ENCODE measurements at regions not wholly inside any gene's neighbourhood (a gene's known extent, or its start where the extent isn't known, plus 50 kb on each side); places are given as distances from the start of the nearest gene placed in this dataset.
"Not testable (repeated sequence)": the region's sequence is repeated elsewhere in the genome, so short reads cannot be mapped to it uniquely, and the experiment has no call there.

DNA sequence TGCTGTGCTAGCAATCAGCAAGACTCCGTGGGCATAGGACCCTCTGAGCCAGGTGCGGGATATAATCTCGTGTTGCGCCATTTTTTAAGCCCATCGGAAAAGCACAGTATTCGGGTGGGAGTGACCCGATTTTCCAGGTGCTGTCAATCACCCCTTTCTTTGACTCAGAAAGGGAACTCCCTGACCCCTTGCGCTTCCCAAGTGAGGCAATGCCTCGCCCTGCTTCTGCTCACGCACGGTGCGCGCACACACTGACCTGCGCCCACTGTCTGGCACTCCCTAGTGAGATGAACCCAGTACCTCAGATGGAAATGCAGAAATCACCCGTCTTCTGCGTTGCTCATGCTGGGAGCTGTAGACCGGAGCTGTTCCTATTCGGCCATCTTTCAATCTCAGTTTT, 372.6 kb downstream of the CDC5L start:
- H3K36me3 Mint-ChIP-seq, H3K27ac Mint-ChIP-seq, CTCF ChIA-PET, DNase-seq, H3K4me3 Mint-ChIP-seq, ATAC-seq, H3K4me1 Mint-ChIP-seq, H3K27me3 Mint-ChIP-seq: not testable (repeated sequence)
- peaks cover 10% of the 10 kb centered on the region for H3K9me3 Mint-ChIP-seq (ENCODE audit: low read depth)

DNA sequence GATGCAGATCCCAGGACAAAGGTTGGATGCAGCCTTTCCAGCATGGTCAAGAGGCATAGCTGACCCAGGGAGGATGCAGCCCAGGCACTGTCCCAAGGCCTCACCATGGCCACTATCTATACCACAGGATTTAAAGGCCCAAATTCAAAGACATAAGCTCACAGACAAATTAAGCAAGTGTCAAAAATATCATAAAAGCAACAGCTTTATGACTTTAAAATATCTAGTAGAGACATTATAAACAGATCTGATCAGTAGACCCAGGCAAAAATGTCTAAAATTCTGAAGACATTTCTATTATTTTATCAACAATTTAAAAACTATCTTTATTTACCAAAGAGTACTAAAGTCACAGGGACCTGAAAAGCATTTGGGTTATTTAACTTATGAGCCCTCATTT, 373.5 kb downstream of the CDC5L start:
- H3K27ac Mint-ChIP-seq = no peak overlapping the region
- H3K36me3 Mint-ChIP-seq = peaks cover 3% of the 10 kb centered on the region
- no peak for ATAC-seq
- H3K4me1 Mint-ChIP-seq = no peaks in the 10 kb centered on the region
- DNase-seq = no peak
- CTCF ChIA-PET = no interaction called here
- H3K9me3 Mint-ChIP-seq (ENCODE audit: low read depth) = peaks cover 8% of the 10 kb centered on the region
- H3K27me3 Mint-ChIP-seq = no peaks in the 10 kb centered on the region
- no peak overlapping the region for H3K4me3 Mint-ChIP-seq

DNA sequence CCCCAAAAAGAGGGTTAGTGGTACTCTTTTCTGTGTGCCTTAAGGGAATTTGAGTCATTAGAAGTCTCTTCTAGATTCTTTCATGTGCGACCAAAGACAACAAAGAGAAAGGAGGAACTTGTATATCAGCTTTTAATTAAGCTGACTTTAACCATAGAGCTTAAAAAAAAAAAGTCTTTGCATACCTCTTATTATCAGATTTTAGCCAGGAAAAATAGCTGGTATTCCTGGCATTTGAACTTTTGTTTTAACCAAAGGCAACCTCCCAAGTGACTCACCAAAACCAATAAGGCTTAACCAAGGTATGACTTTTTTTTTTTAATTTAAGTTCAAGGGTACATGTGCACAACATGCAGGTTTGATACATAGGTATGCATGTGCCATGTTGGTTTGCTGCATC, 375.0 kb downstream of the CDC5L start:
- Mint-ChIP-seq H3K27ac (no peak overlapping the region), H3K9me3 (ENCODE audit: low read depth) (peaks cover 8% of the 10 kb centered on the region), H3K36me3 (peaks cover 3% of the 10 kb centered on the region), H3K4me3 (no peak overlapping the region), H3K27me3 (peaks cover 2% of the 10 kb centered on the region), H3K4me1 (no peaks in the 10 kb centered on the region)
- DNase-seq (no peak), ATAC-seq (no peak)
- CTCF ChIA-PET = no interaction called here

- CTCF ChIA-PET = no interaction called here
- H3K4me1 Mint-ChIP-seq = no peaks in the 10 kb centered on the region
- no peak overlapping the region for H3K27ac Mint-ChIP-seq
- peaks cover 10% of the 10 kb centered on the region for H3K9me3 Mint-ChIP-seq (ENCODE audit: low read depth)
- DNase-seq = no peak
- H3K36me3 Mint-ChIP-seq = peaks cover 5% of the 10 kb centered on the region
- H3K4me3 Mint-ChIP-seq = no peak overlapping the region
- ATAC-seq = no peak
- H3K27me3 Mint-ChIP-seq = peaks cover 2% of the 10 kb centered on the region
Observed at GRCh38 chr6:44771647-44772415, 384.3 kb downstream of the CDC5L start.

GRCh38 chr6:44772838-44773237, 385.3 kb downstream of the CDC5L start:
- no peak for DNase-seq
- Mint-ChIP-seq H3K4me1 (no peaks in the 10 kb centered on the region), H3K36me3 (peaks cover 5% of the 10 kb centered on the region), H3K27ac (no peak overlapping the region), H3K4me3 (no peak overlapping the region), H3K9me3 (ENCODE audit: low read depth) (peaks cover 10% of the 10 kb centered on the region), H3K27me3 (no peaks in the 10 kb centered on the region)
- CTCF ChIA-PET = no interaction called here
- no peak for ATAC-seq

DNA sequence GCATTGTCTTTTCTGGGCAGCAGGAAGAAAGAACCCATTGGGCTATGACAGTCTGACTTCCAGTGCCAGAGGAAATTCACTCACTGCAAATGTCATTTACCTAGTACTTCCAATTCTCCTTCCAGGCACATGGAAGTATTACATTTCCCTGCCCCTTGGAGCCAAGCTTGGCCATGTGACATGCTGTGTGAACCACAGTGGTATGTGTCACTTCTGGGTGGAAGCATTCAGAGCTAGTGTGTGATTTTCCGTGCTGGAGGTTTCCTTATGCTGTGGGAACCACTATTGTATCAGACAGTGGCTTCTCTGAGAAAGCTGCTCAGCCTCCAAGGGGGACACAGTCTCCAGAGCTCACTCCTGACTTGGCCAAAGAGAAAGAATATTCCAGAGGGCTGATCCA, 387.6 kb downstream of the CDC5L start:
- Mint-ChIP-seq H3K4me3 (no peak overlapping the region), H3K36me3 (peaks cover 5% of the 10 kb centered on the region), H3K27me3 (no peaks in the 10 kb centered on the region), H3K27ac (no peak overlapping the region), H3K4me1 (no peaks in the 10 kb centered on the region), H3K9me3 (ENCODE audit: low read depth) (peaks cover 10% of the 10 kb centered on the region)
- CTCF ChIA-PET = no interaction called here
- ATAC-seq (no peak), DNase-seq (no peak)

DNA sequence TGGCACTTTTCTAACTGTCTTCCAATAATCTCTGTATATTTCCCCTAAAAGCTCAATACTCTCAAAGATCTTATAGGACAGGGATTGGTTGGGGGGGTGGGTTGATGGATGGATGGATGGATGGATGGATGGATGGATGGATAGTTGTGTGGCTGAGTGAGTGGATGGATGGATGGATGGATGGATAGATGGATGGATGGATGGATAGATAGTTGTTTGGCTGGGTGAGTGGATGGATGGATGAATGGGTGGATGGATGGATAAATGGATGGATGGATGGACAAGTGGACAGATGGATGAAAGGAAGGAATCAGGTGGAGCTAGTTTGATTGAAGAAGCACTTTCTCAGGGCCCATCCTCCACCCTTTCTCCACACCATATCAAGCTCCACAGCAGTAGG, 388.8 kb downstream of the CDC5L start:
- ATAC-seq (no peak), DNase-seq (no peak)
- no peak overlapping the region for H3K27ac Mint-ChIP-seq
- H3K27me3 Mint-ChIP-seq = no peaks in the 10 kb centered on the region
- H3K4me1 Mint-ChIP-seq = no peaks in the 10 kb centered on the region
- peaks cover 10% of the 10 kb centered on the region for H3K9me3 Mint-ChIP-seq (ENCODE audit: low read depth)
- H3K4me3 Mint-ChIP-seq = no peak overlapping the region
- CTCF ChIA-PET = no interaction called here
- H3K36me3 Mint-ChIP-seq = peaks cover 5% of the 10 kb centered on the region

- no peak for DNase-seq
- H3K27ac Mint-ChIP-seq = no peak overlapping the region
- CTCF ChIA-PET = interaction anchor here (1.4 kb wide), 1 partner anchor 123 kb away, joined by 3 read pairs; no protein-coding TSS in a partner anchor
Observed at GRCh38 chr6:44778513-44778912, 391.0 kb downstream of the CDC5L start.

More at GRCh38 chr6:44778513-44778912, 391.0 kb downstream of the CDC5L start:
- no peak overlapping the region for H3K4me3 Mint-ChIP-seq
- H3K27me3 Mint-ChIP-seq = no peaks in the 10 kb centered on the region
- H3K4me1 Mint-ChIP-seq = no peaks in the 10 kb centered on the region
- ATAC-seq = no peak
- peaks cover 5% of the 10 kb centered on the region for H3K36me3 Mint-ChIP-seq
- H3K9me3 Mint-ChIP-seq (ENCODE audit: low read depth) = peaks cover 9% of the 10 kb centered on the region
